Keratinocyte (primary cell): ENCODE measurements at regions not wholly inside any gene's neighbourhood (a gene's known extent, or its start where the extent isn't known, plus 50 kb on each side); places are given as distances from the start of the nearest gene placed in this dataset.

ENCODE experiments used
- DNase-seq: peaks from one replicate; pipeline ENCODE4 v3.0.0-alpha.2; 2011; ENCODE audit warnings: low read depth, missing footprints, low spot score
- FAIRE-seq: peaks from 2 replicates; lab custom pipeline; 2011; peaks lifted over from hg19 to GRCh38; lab: Jason Lieb, UNC
- H2AFZ ChIP-seq: 2 replicates; pipeline ENCODE4 v1.6.0; 2012; ENCODE audit warnings: low read length, control low read depth, inconsistent platforms; ENCODE audit not compliant: control insufficient read depth
- H3K27ac ChIP-seq: 2 replicates; pipeline ENCODE4 v1.5.1; 2011; ENCODE audit warnings: low read length; ENCODE audit not compliant: control insufficient read depth, insufficient read depth
- H3K27me3 ChIP-seq: 3 replicates; pipeline ENCODE4 v1.6.0; 2011; ENCODE audit warnings: low read length; ENCODE audit not compliant: control insufficient read depth, insufficient read depth; ENCODE audit errors: extremely low read depth
- H3K36me3 ChIP-seq, 2 experiments: 2 replicates in 1 of 2; 3 replicates in 1 of 2; pipeline ENCODE4 v1.5.1; 2011; ENCODE audit warnings: low read length in 2 of 2, mild to moderate bottlenecking in 1 of 2; ENCODE audit not compliant: control insufficient read depth in 2 of 2, insufficient read depth in 2 of 2; ENCODE audit errors: extremely low read depth in 1 of 2
- H3K4me1 ChIP-seq: 3 replicates; pipeline ENCODE4 v1.5.1; 2011; ENCODE audit warnings: low read length; ENCODE audit not compliant: control insufficient read depth, insufficient read depth; ENCODE audit errors: extremely low read depth
- H3K4me2 ChIP-seq: 3 replicates; pipeline ENCODE4 v1.6.0; 2011; ENCODE audit warnings: low read depth, low read length; ENCODE audit not compliant: control insufficient read depth, insufficient read depth; ENCODE audit errors: extremely low read depth
- H3K4me3 ChIP-seq, 3 experiments: fragments of 200-600 bp in 1 of 3; sonication (generic) in 1 of 3; 2 replicates in 2 of 3; 3 replicates in 1 of 3; pipeline ENCODE4 v1.5.1; 2011 to 2016; ENCODE audit warnings: low read length in 3 of 3, mild to moderate bottlenecking in 3 of 3, control low read depth in 2 of 3, inconsistent platforms in 1 of 3, low read depth in 1 of 3, mixed read lengths in 1 of 3, mixed run types in 1 of 3, moderate library complexity in 1 of 3; ENCODE audit not compliant: control insufficient read depth in 2 of 3, insufficient read depth in 2 of 3; ENCODE audit errors: extremely low read depth in 1 of 3
- H3K79me2 ChIP-seq: 2 replicates; pipeline ENCODE4 v1.6.0; 2012; ENCODE audit warnings: low read length; ENCODE audit not compliant: control insufficient read depth, insufficient read depth
- H3K9ac ChIP-seq: 3 replicates; pipeline ENCODE4 v1.6.0; 2011; ENCODE audit warnings: low read length; ENCODE audit not compliant: control insufficient read depth, insufficient read depth; ENCODE audit errors: extremely low read depth
- H3K9me1 ChIP-seq: 3 replicates; pipeline ENCODE4 v1.6.0; 2011; ENCODE audit warnings: low read length; ENCODE audit not compliant: control insufficient read depth, insufficient read depth; ENCODE audit errors: extremely low read depth
- H3K9me3 ChIP-seq: 2 replicates; pipeline ENCODE4 v1.5.1; 2012; ENCODE audit warnings: low read depth, low read length; ENCODE audit not compliant: control insufficient read depth
- H4K20me1 ChIP-seq: 3 replicates; pipeline ENCODE4 v1.6.0; 2011; ENCODE audit warnings: low read length; ENCODE audit not compliant: control insufficient read depth, insufficient read depth; ENCODE audit errors: extremely low read depth
- EZH2 ChIP-seq: IDR thresholded peaks from one replicate; pipeline ENCODE4 v1.6.1; 2012; ENCODE audit warnings: inconsistent platforms, mild to moderate bottlenecking, low read length, moderate library complexity
- dilution Hi-C: fragments of 300-500 bp; cut with MboI; formaldehyde crosslinking; loops from one replicate; pipeline ENCODE4 v1.7.0; 2020; ENCODE audit warnings: low sequenced_read_pairs; ENCODE audit not compliant: extremely low pct_ligation_motif_present
- TF ChIP-seq, protein P1 (sequence below), 3 experiments: IDR thresholded peaks in 1 of 3; conservative IDR thresholded peaks in 1 of 3; optimal IDR thresholded peaks in 1 of 3; 2 replicates in 2 of 3; 3 replicates in 1 of 3; pipeline versions ENCODE3 to v1.5.1; 2011; ENCODE audit warnings: low read length in 3 of 3, mild to moderate bottlenecking in 3 of 3, moderate library complexity in 2 of 3, control low read depth in 1 of 3, inconsistent platforms in 1 of 3; ENCODE audit not compliant: insufficient read depth in 2 of 3; ENCODE audit errors: extremely low read depth in 1 of 3

DNA sequence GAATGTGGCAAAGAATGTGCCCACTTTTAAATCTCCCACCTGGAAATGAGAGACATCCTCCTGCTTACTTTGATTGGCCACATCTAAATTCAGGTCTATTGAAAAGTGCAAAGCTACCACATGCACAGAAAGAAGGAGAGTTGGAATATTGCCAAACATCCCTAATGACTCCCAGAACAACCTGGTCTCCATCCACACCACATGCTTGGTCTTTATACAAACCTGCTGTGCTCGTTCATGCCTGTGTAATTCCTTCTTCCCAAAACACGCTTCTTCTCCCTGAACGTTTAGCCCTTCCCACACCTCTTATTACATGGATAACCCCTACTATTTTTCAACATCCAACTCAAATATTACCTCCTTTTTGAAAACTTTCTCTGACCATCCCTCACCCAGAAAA, 66.2 kb upstream of the BCL2L14 start:
- dilution Hi-C loops = no loop called here
- FAIRE-seq = no peak
- no peaks in the 10 kb centered on the region for H3K9me1 ChIP-seq

DNA sequence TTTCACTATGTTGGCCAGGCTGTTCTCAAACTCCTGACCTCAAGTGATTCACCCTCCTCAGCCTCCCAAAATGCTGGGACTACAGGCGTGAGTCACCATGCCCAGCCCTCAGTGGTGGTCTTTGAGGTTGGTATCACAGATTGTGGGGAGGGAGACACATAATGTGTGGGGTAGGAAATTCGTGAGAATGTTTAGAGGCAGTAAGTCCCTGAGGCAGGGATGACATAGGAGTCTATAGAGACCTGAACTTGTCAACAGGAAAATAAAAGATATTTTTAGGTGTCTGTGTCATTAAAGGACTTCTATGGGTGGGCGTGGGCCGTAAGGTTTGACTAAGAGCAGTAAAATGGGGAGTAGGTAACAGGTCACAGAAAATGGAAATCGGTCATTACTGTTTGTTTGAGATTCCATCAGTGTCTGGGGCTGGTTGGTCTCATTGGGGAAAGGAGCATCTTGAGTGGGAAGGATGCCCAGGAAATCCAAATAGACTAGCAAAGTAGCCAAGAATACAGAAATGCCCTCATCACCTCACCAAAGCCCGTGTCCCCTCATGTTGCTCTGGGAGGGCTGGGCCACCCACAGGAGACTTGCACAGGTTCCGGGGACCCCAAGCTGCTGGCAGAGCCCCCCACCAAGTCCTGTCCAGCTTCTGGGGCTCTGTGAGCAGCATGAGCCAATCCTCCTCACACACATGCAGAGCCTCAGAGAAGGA, 63.6 kb upstream of the BCL2L14 start:
- no peak for DNase-seq
- Histone ChIP-seq H3K4me3 (no peak overlapping the region), H3K4me2 (no peak overlapping the region), H4K20me1 (no peaks in the 10 kb centered on the region), H3K9ac (no peak overlapping the region), H3K27me3 (no peaks in the 10 kb centered on the region), H3K36me3 (no peaks in the 10 kb centered on the region), H3K79me2 (no peaks in the 10 kb centered on the region), H3K27ac (no peak overlapping the region), H3K9me1 (no peaks in the 10 kb centered on the region), H3K4me1 (peaks cover 25% of the 10 kb centered on the region), H2AFZ (no peak overlapping the region), H3K9me3 (no peaks in the 10 kb centered on the region)
- TF ChIP-seq, protein P1, sequence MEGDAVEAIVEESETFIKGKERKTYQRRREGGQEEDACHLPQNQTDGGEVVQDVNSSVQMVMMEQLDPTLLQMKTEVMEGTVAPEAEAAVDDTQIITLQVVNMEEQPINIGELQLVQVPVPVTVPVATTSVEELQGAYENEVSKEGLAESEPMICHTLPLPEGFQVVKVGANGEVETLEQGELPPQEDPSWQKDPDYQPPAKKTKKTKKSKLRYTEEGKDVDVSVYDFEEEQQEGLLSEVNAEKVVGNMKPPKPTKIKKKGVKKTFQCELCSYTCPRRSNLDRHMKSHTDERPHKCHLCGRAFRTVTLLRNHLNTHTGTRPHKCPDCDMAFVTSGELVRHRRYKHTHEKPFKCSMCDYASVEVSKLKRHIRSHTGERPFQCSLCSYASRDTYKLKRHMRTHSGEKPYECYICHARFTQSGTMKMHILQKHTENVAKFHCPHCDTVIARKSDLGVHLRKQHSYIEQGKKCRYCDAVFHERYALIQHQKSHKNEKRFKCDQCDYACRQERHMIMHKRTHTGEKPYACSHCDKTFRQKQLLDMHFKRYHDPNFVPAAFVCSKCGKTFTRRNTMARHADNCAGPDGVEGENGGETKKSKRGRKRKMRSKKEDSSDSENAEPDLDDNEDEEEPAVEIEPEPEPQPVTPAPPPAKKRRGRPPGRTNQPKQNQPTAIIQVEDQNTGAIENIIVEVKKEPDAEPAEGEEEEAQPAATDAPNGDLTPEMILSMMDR (optimal IDR thresholded peaks at IDR 0.05 in 1 of 3, IDR thresholded peaks at IDR 0.05 in 1 of 3, conservative IDR thresholded peaks at IDR 0.05 in 1 of 3; ENCODE audit: extremely low read depth in 1 of 3, insufficient read depth in 2 of 3, low read length in 3 of 3) = no peak
- no peak for TF ChIP-seq EZH2
- FAIRE-seq = no peak
- dilution Hi-C loops = no loop called here

More for the DNA sequence above, 66.2 kb upstream of the BCL2L14 start:
- H3K9me3 ChIP-seq = no peaks in the 10 kb centered on the region
- no peak for TF ChIP-seq EZH2
- TF ChIP-seq, protein P1 (optimal IDR thresholded peaks at IDR 0.05 in 1 of 3, IDR thresholded peaks at IDR 0.05 in 1 of 3, conservative IDR thresholded peaks at IDR 0.05 in 1 of 3; ENCODE audit: extremely low read depth in 1 of 3, insufficient read depth in 2 of 3, low read length in 3 of 3) = no peak
- no peaks in the 10 kb centered on the region for H4K20me1 ChIP-seq
- H3K4me3 ChIP-seq = no peak overlapping the region
- no peaks in the 10 kb centered on the region for H3K79me2 ChIP-seq
- H3K4me1 ChIP-seq = peaks cover 14% of the 10 kb centered on the region
- H2AFZ ChIP-seq = no peak overlapping the region
- H3K36me3 ChIP-seq = no peaks in the 10 kb centered on the region
- no peak overlapping the region for H3K4me2 ChIP-seq
- H3K9ac ChIP-seq = no peak overlapping the region
- H3K27ac ChIP-seq = no peak overlapping the region
- no peak for DNase-seq
- H3K27me3 ChIP-seq = no peaks in the 10 kb centered on the region
